22Rv1 (cell line): ENCODE measurements at regions not wholly inside any gene's neighbourhood (a gene's known extent, or its start where the extent isn't known, plus 50 kb on each side); places are given as distances from the start of the nearest gene placed in this dataset.

ENCODE experiments used
- ZFX ChIP-seq: fragments of 450-650 bp; IDR thresholded peaks from 2 replicates; pipeline ENCODE4 v1.6.1; 2017; ENCODE audit warnings: antibody characterized with exemption, borderline replicate concordance
- TF ChIP-seq, protein P1 (sequence below): fragments of 450-650 bp; IDR thresholded peaks from 2 replicates; pipeline ENCODE4 v1.5.1; 2017; ENCODE audit warnings: mild to moderate bottlenecking

DNA sequence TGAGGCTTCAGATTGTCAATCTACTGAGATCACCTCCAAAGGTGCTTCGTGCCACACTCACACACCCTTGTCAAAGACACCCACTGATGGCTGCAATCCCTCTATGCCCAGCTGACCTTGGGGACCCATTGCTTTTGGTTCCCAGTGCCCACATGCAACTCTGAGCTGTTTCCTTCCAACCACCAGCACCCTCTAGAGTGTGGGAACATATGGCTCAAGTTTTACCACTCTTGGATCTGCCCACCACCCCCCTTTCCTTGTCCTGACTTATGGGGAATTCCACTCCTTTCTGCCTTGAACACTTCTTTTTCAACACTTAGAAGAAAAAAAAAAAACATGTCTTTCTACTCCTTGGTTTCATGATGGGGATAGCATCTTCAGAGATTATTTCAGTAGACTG lies 360.2 kb downstream of the ENC1 start:
- TF ChIP-seq, protein P1, sequence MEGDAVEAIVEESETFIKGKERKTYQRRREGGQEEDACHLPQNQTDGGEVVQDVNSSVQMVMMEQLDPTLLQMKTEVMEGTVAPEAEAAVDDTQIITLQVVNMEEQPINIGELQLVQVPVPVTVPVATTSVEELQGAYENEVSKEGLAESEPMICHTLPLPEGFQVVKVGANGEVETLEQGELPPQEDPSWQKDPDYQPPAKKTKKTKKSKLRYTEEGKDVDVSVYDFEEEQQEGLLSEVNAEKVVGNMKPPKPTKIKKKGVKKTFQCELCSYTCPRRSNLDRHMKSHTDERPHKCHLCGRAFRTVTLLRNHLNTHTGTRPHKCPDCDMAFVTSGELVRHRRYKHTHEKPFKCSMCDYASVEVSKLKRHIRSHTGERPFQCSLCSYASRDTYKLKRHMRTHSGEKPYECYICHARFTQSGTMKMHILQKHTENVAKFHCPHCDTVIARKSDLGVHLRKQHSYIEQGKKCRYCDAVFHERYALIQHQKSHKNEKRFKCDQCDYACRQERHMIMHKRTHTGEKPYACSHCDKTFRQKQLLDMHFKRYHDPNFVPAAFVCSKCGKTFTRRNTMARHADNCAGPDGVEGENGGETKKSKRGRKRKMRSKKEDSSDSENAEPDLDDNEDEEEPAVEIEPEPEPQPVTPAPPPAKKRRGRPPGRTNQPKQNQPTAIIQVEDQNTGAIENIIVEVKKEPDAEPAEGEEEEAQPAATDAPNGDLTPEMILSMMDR = no peak
- TF ChIP-seq ZFX = no peak
